Common myeloid progenitor, CD34-positive (primary cell): ENCODE measurements at regions not wholly inside any gene's neighbourhood (a gene's known extent, or its start where the extent isn't known, plus 50 kb on each side); places are given as distances from the start of the nearest gene placed in this dataset.
A peak's percentile ranks its signal among the peaks of the same experiment; 100 is the strongest.

Source experiments
- CTCF ChIA-PET: fragments of 350-600 bp; sonication (Branson Sonifier 250); formaldehyde crosslinking; loops from one replicate; lab custom pipeline; 2021; ENCODE audit warnings: antibody characterized with exemption; lab: Charles Lee
- POLR2A ChIA-PET: fragments of 350-600 bp; sonication (Branson Sonifier 250); formaldehyde crosslinking; loops from one replicate; lab custom pipeline; 2021; ENCODE audit warnings: antibody characterized with exemption; lab: Charles Lee
- DNase-seq, 3 donors: peaks; one replicate each; pipeline versions ENCODE4 v3.0.0 to v3.0.0-alpha.2; 2013
- H3K27ac ChIP-seq, 2 experiments: 1 replicate in 1 of 2; 2 replicates in 1 of 2; pipeline ENCODE4 v1.7.0; 2013; ENCODE audit warnings: inconsistent platforms in 2 of 2, low read length in 2 of 2, mild to moderate bottlenecking in 2 of 2, low read depth in 1 of 2, moderate library complexity in 1 of 2; ENCODE audit not compliant: severe bottlenecking in 2 of 2, insufficient read depth in 1 of 2, poor library complexity in 1 of 2
- H3K27me3 ChIP-seq, 5 experiments: replicated peaks in 2 of 5; 1 replicate in 3 of 5; 2 replicates in 2 of 5; pipeline versions ENCODE4 v1.6.1 to v1.7.0; 2013; ENCODE audit warnings: low read length in 4 of 5, mild to moderate bottlenecking in 2 of 5, moderate library complexity in 2 of 5, inconsistent platforms in 1 of 5; ENCODE audit not compliant: insufficient read depth in 5 of 5, control insufficient read depth in 4 of 5
- H3K36me3 ChIP-seq, 4 experiments: 1 replicate in 2 of 4; 2 replicates in 2 of 4; pipeline versions ENCODE4 v1.6.1 to v1.7.0; 2013; ENCODE audit warnings: low read length in 3 of 4, control low read depth in 1 of 4, mild to moderate bottlenecking in 1 of 4; ENCODE audit not compliant: control insufficient read depth in 4 of 4, insufficient read depth in 4 of 4
- H3K4me1 ChIP-seq, 4 experiments: 1 replicate in 3 of 4; 2 replicates in 1 of 4; pipeline versions ENCODE4 v1.6.1 to v1.7.1; 2013; ENCODE audit warnings: low read length in 3 of 4, mild to moderate bottlenecking in 3 of 4, control low read depth in 1 of 4, inconsistent platforms in 1 of 4, moderate library complexity in 1 of 4; ENCODE audit not compliant: control insufficient read depth in 4 of 4, insufficient read depth in 4 of 4; ENCODE audit errors: control extremely low read depth in 1 of 4
- H3K4me3 ChIP-seq, 7 experiments: 1 replicate in 4 of 7; 2 replicates in 3 of 7; pipeline versions ENCODE4 v1.5.1 to v1.7.0; 2013; ENCODE audit warnings: mild to moderate bottlenecking in 7 of 7, low read length in 6 of 7, moderate library complexity in 6 of 7, inconsistent platforms in 2 of 7, low read depth in 2 of 7, control low read depth in 1 of 7; ENCODE audit not compliant: insufficient read depth in 4 of 7, control insufficient read depth in 1 of 7; ENCODE audit errors: extremely low read depth in 1 of 7
- H3K9me3 ChIP-seq, 5 experiments: 1 replicate in 4 of 5; 2 replicates in 1 of 5; pipeline versions ENCODE4 v1.6.1 to v1.7.1; 2013; ENCODE audit warnings: low read length in 4 of 5, mild to moderate bottlenecking in 2 of 5, inconsistent platforms in 1 of 5, low read depth in 1 of 5, moderate library complexity in 1 of 5; ENCODE audit not compliant: control insufficient read depth in 4 of 5, insufficient read depth in 2 of 5; ENCODE audit errors: control extremely low read depth in 1 of 5
- WGBS: methylation state at CpG from one replicate; pipeline ENCODE4 v1.1.5; 2013; ENCODE audit not compliant: insufficient coverage; 5-methylcytosine and 5-hydroxymethylcytosine counted together

- ChIA-PET POLR2A (no interaction called here), CTCF (interaction anchor here (1.4 to 2.0 kb wide), 4 partner anchors 9 to 41 kb away, joined by 4 to 7 read pairs (median 5); no protein-coding TSS in a partner anchor)
- Histone ChIP-seq H3K27me3 (peaks cover 0 to 100% (median 49%) of the 10 kb centered on the region in 5 experiments), H3K36me3 (no peaks in the 10 kb centered on the region), H3K4me1 (peaks cover 0 to 11% (median 5%) of the 10 kb centered on the region in 4 experiments), H3K27ac (no peak overlapping the region), H3K4me3 (no peak overlapping the region), H3K9me3 (no peaks in the 10 kb centered on the region)
- WGBS: no CpG with 5 or more reads among the region's 3 CpGs
- DNase-seq: no peak
These were observed 57.3 kb upstream of the DLX4 start for GRCh38 chr17:49911719-49912118.

GRCh38 chr17:49913226-49914095 is 55.5 kb upstream of the DLX4 start:
- peak in 2 of 3 donors; percentile 28 to 35 for DNase-seq
- WGBS: 89% methylated on average over 7 of the region's 11 CpGs
- peaks cover 0 to 87% (median 42%) of the 10 kb centered on the region in 5 experiments for H3K27me3 ChIP-seq
- no peaks in the 10 kb centered on the region for H3K36me3 ChIP-seq
- no peaks in the 10 kb centered on the region for H3K9me3 ChIP-seq
- H3K4me3 ChIP-seq: no peak overlapping the region
- ChIA-PET POLR2A (no interaction called here), CTCF (interaction anchor here (0.6 to 4.9 kb wide), 6 partner anchors 10 to 251 kb away, joined by 3 to 25 read pairs (median 4); partner anchors contain the start of gene DLX3)
- peaks cover 0 to 11% (median 5%) of the 10 kb centered on the region in 4 experiments for H3K4me1 ChIP-seq
- no peak overlapping the region for H3K27ac ChIP-seq

GRCh38 chr17:49914096-49914490 is 54.9 kb upstream of the DLX4 start:
- ChIA-PET POLR2A (no interaction called here), CTCF (interaction anchor here (0.6 to 4.9 kb wide), 4 partner anchors 9 to 252 kb away, joined by 3 to 25 read pairs (median 4); partner anchors contain the start of gene DLX3)
- DNase-seq: no peak
- H3K36me3 ChIP-seq: no peaks in the 10 kb centered on the region
- H3K4me1 ChIP-seq: peaks cover 0 to 11% (median 5%) of the 10 kb centered on the region in 4 experiments
- peaks cover 0 to 80% (median 38%) of the 10 kb centered on the region in 5 experiments for H3K27me3 ChIP-seq
- H3K27ac ChIP-seq: no peak overlapping the region
- no peak overlapping the region for H3K4me3 ChIP-seq
- 83% methylated on average over 2 of the region's 4 CpGs for WGBS
- no peaks in the 10 kb centered on the region for H3K9me3 ChIP-seq

- Histone ChIP-seq H3K4me1 (peaks cover 0 to 11% (median 5%) of the 10 kb centered on the region in 4 experiments), H3K9me3 (no peaks in the 10 kb centered on the region), H3K4me3 (no peak overlapping the region), H3K27me3 (peaks cover 0 to 74% (median 32%) of the 10 kb centered on the region in 5 experiments), H3K27ac (no peak overlapping the region), H3K36me3 (no peaks in the 10 kb centered on the region)
- CTCF ChIA-PET: interaction anchor here (4.9 kb wide), 1 partner anchor 82 kb away, joined by 25 read pairs; the partner anchor contains the start of gene DLX3
- DNase-seq: no peak
- POLR2A ChIA-PET: no interaction called here
- 100% methylated on average over 4 of the region's 4 CpGs for WGBS
These were observed 54.3 kb upstream of the DLX4 start for GRCh38 chr17:49914664-49915063.

GRCh38 chr17:49915260-49915659 is 53.7 kb upstream of the DLX4 start:
- no peak overlapping the region for H3K4me3 ChIP-seq
- H3K27me3 ChIP-seq: peaks cover 0 to 69% (median 29%) of the 10 kb centered on the region in 5 experiments
- peaks cover 0 to 6% (median 2%) of the 10 kb centered on the region in 4 experiments for H3K4me1 ChIP-seq
- POLR2A ChIA-PET: interaction anchor here (0.6 kb wide), 1 partner anchor 49 kb away, joined by 3 read pairs; no protein-coding TSS in a partner anchor
- WGBS: 89% methylated on average over 2 of the region's 3 CpGs
- no peak overlapping the region for H3K27ac ChIP-seq
- CTCF ChIA-PET: interaction anchor here (1.0 to 4.9 kb wide), 2 partner anchors 81 to 172 kb away, joined by 3 to 25 read pairs; partner anchors contain the start of gene DLX3
- H3K36me3 ChIP-seq: no peaks in the 10 kb centered on the region
- DNase-seq: no peak
- no peaks in the 10 kb centered on the region for H3K9me3 ChIP-seq

GRCh38 chr17:49915670-49916069 is 53.3 kb upstream of the DLX4 start:
- Histone ChIP-seq H3K27me3 (peaks cover 0 to 64% (median 28%) of the 10 kb centered on the region in 5 experiments), H3K27ac (no peak overlapping the region), H3K9me3 (no peaks in the 10 kb centered on the region), H3K4me1 (peaks cover 0 to 2% (median 0%) of the 10 kb centered on the region in 4 experiments), H3K36me3 (no peaks in the 10 kb centered on the region), H3K4me3 (no peak overlapping the region)
- 33% methylated on average over 6 of the region's 10 CpGs for WGBS
- no peak for DNase-seq
- ChIA-PET POLR2A (interaction anchor here (0.6 kb wide), 1 partner anchor 48 kb away, joined by 3 read pairs; no protein-coding TSS in a partner anchor), CTCF (interaction anchor here (0.8 to 4.9 kb wide), 3 partner anchors 12 to 172 kb away, joined by 3 to 25 read pairs (median 4); partner anchors contain the start of gene DLX3)
